Ecto neural progenitor cell (in vitro differentiated cells): ENCODE measurements at regions not wholly inside any gene's neighbourhood (a gene's known extent, or its start where the extent isn't known, plus 50 kb on each side); places are given as distances from the start of the nearest gene placed in this dataset.

ENCODE experiments used
- DNase-seq: peaks from one replicate; pipeline ENCODE4 v3.0.0-alpha.2; 2018; ENCODE audit warnings: low spot score

- DNase-seq: peak; percentile 49
These were observed 236.5 kb upstream of the GRIP1 start for GRCh38 chr12:66915306-66915904.

GRCh38 chr12:66916189-66916588 is 237.3 kb upstream of the GRIP1 start:
- no peak for DNase-seq

DNA sequence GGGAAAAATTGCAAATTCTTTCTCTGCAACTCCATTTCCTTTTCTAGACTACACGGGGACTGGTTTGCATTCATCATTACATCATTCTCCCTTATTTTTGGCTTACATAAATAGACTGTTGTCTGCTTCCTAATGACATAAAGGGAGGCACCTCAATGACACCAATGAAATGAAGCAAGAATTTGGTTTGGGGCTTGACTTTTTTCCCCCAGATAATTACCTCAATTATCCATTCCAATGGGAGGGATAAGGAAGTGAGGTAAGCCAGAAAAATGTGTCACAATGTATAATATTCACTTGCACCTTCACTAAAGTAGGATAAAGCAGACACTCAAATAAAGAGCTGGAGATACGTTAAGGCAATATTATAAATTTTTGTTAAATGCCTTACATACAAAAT is 240.6 kb upstream of the GRIP1 start:
- no peak for DNase-seq

- no peak for DNase-seq
These were observed 241.3 kb upstream of the GRIP1 start for GRCh38 chr12:66920205-66920604.

DNA sequence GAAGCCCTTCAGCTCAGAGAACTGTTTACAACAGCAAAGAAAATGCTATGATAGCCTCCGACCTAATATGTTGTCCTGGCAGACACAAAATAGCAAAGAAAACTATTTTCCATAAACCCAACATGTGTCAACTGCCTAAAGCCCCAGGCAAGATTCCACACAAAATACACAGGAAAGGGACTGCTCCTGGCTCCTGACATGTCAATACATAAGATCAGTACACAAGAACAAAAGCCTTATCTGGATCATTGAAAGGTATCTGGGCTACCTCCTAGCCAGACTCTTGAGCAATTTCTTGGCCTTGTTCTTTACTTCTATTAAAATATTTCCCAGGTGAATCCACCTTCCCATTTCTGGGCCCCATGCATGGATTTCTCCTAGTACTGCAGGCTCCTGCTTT is 242.3 kb upstream of the GRIP1 start:
- DNase-seq: no peak

- no peak for DNase-seq
These were observed 246.2 kb upstream of the GRIP1 start for GRCh38 chr12:66925083-66925482.

DNA sequence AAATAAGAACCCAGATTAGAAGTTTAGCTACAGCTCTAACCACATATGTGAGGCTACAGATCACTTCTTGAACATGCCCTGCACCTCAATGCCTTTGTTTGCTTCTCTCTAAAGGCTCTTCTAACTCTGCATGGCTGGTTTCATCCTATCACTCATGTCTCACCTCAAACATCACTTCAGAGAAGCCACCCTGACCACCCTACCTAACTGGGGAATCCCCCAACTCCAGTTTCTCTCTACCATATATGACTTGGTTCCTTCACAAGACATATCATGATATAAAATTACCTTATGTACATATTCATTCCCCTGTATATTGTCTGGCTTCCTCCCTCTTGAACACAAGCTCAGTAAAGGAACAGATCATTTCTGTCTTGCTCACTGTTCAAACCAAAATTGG is 250.2 kb upstream of the GRIP1 start:
- DNase-seq: no peak

GRCh38 chr12:66931091-66931490 is 252.2 kb upstream of the GRIP1 start:
- DNase-seq: no peak

- DNase-seq: no peak
These were observed 253.2 kb upstream of the GRIP1 start for GRCh38 chr12:66932126-66932525.

DNA sequence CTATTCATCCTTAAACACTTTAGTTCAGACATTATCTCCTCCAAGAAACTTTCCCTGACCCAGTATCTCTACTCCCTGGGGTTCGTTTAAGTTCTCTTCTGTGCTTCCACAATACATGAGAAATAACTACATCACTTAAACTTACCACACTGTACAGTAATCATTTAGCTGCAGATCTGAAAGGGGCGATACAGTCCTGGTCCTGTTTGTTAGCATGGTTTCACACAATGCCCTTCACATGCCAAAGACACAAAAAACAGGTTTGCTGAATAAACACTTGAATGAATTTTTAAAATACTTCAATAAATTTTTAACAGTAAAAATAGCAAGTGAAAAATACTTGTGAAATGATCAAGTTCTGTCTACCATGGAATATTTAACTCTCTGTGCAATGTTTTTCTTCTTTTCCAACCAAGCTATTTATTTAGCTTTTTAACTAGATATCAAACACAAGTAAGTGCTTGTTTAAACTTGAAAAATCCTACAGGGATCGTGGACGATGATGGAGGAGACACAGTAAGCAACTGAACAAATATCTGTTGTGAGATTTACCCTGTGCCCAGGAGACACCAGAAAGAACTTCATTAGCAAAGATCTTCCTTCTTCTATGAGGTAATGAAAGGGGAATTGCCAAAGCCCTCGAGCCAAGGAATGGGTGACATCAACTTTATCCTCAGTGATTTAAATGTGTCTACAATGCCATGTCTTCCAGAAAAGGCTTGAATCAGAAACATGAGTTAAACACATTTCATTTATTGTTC is 255.6 kb upstream of the GRIP1 start:
- no peak for DNase-seq

DNA sequence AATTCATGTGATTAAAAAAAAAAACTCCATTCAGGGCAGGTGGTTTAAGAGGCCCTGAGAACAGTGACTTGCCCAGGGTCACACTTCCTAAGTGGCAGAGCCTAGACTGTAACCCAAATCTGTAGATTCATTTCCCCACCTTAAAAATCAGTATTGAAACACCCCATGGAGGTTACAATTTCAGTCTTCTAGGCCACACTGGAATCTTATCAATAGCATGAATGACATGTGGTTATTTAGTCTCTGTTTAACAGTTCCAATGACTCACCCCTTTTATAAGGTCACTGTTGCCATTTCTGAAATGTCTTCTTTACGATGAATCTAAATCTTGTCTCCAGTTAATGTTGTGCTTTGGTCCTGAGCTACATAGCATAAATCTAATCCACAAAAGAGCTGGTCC is 262.3 kb upstream of the GRIP1 start:
- no peak for DNase-seq

DNA sequence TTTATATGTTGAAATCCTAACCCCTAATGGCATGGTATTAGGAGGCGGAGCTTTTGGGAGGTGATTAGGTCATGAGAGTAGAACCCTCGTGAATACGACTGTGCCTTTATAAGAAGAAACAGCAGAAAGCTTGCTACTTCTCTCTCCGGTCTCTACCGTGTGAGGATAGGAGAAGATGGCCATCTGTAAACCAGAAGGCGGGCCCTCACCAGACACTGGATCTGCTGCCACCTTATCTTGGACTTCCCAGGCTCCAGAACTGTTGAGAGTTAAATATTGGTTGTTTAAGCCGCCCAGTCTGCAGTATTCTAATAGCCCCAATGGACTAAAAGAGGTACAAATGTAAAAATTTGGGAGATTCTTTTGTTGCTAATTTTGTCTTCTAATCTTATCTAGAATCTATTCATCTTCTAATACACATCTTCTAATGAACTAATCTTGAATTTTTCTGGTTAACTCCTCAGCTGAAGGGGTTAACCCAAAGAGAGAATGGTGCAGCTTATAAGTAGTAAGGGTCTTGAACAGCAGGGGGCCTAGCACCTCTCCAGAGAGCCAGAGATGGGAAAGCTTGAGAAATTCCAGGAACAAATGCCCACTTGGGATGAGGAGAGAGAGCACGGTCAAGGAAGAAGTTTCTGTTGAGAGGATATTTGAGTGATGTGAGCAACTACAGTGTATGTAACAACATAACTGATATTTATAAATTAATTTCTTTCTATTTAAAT is 264.0 kb upstream of the GRIP1 start:
- DNase-seq: no peak

DNA sequence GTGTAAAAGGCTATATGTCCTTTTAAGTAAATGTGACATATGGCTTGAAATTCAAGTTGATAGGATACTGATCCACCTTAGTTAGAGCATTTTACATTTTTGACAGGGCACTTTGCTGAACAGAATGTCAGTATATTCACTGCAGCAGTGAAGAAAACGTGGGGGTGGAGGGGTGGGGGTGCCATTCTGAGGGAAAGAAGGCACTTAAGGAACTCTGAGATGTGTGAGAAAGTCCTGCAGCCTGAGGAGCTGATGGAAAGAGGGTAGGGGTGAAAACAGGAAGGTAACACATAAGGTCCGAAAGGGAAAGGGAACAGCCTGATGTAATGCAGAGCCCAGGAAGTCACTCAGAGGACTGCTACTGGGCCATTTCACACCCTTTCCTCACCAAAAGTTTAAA is 265.5 kb upstream of the GRIP1 start:
- no peak for DNase-seq

DNA sequence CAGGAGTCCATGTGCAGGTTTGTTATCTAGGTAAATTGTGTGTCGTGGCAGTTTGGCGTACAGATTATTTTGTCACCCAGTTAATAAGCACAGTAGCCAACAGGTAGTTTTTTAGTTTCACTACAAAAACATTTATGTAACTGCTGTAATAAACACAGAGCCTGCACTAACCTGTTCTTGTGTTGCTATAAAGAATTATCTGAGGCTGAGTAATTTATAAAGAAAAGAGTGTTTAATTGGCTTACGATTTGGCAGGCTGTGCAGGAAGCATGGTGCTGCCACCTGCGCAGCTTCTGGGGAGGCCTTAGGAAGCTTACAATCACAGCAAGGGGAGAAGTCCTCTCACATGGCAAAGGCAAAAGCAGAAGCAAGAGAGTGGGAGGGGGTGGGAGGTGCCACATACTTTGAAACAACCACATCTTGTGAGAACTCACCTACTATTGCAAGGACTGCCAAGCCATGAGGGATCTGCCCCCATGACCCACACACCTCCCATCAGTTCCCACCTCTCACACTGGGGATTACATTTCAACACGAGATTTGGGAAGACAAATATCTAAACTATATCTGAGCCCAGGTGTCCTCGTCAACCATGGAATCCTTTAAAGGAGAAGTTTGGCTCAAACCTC is 266.4 kb upstream of the GRIP1 start:
- DNase-seq: no peak

DNA sequence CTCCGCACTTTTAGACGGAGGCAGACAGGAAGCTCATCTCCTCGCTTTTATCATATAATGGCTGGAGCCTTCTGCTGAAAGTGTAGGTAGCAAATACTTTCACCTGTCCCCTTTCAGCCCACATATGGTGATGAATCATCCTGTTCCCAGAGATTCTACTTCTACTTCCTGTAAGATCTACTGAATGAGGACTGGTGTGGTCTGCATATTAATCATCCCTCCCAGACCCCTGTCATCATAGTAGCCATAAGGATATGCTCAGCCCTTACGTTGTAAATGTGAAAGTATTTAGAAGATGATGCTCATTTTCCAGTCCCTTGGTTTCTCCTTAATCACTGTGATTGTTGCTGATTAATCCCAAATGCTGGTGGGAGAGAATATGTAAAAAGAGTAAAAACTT is 268.2 kb upstream of the GRIP1 start:
- no peak for DNase-seq

GRCh38 chr12:66952668-66953067 is 273.8 kb upstream of the GRIP1 start:
- DNase-seq: no peak

DNA sequence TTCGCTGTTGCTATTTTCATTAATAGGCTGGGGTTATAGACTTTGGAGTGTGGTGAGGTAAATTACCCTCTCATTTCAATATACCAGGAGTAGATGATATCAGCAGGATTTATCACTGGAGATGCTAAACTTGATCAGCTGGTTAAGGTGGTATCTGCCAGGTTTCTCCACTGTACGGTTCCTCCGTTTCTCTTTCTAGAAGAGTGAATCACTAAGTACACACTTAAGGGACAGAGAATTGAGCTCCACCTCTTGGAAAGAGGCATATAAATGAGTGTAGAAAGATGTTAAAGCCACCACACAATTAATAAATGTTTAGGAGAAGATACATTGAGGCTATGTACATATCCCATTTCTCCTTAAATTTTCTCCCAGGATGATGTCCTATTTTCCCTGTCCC is 277.4 kb upstream of the GRIP1 start:
- DNase-seq: no peak

DNA sequence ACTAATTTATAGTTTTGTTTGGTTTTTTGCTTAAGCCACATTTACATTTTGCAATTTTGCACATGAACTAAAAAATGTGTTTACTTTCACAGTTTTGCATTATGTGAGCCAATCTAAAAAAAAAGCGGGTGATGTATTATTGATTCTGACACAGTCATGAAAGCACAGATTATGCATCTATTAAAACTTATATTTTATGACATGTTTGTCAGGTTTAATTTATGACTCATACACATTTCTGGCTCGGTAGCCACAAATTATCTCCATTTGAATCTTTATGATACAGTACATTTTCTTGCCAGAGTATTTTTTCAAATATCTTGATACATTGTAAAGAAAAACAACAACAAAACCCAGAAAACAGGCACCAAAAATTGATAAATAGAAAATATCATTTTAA is 280.4 kb upstream of the GRIP1 start:
- no peak for DNase-seq

GRCh38 chr12:66960006-66960405 is 281.1 kb upstream of the GRIP1 start:
- DNase-seq: no peak

GRCh38 chr12:66960704-66961690 is 282.1 kb upstream of the GRIP1 start:
- no peak for DNase-seq

DNA sequence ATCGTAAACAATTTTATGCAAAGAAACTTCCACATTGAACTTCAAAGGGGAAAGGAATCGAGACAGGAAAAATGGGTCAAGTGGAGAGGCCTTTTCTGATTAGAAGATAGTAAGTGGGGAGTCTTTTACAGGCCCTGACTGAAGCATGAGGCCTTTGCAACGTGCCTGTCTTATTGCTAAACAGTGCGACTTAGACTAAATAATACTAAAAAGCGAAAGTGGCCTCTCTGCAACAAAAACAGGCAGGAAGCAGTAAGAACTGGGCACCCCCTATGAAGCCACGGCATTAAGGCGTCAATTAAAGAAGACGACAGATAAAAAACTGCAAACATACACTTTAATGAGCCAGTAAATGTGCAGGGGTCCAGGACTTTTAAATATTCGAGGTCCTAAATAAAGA is 283.4 kb upstream of the GRIP1 start:
- DNase-seq: no peak

- no peak for DNase-seq
These were observed 285.0 kb upstream of the GRIP1 start for GRCh38 chr12:66963901-66964300.
